Globus pallidus (tissue), 1 donor: ENCODE measurements at regions not wholly inside any gene's neighbourhood (a gene's known extent, or its start where the extent isn't known, plus 50 kb on each side); places are given as distances from the start of the nearest gene placed in this dataset.

ENCODE experiments used
- DNase-seq: peaks from one replicate; pipeline ENCODE4 v3.0.0-alpha.2; 2015; ENCODE audit warnings: low spot score

DNA sequence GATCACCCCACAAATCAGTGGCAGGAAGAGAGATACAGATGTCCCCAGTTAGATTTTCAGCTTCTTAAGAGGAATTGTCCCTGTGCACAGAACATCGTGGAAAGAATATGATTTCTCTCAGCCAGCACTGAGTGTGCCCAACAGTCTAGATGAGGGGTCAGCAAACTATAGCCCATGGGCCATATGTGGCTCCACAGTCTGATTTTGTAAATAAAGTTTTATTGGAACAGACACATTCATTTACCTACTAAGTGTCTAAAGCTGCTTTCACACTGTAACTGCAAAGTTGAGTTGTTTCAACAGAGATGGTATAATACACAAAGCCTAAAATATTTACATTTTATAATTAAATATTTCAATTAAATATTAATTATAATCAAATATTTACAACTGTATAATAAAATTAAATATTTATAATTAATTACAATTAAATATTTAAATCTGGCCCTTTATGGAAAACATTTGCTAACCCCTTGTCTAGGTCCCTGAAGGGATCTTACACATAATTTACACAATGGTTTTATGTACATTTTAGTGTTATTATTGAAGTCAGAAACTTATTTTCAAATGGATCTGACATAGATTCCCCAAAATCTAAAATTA lies 407.6 kb downstream of the PTPRU start:
- DNase-seq: no peak

DNA sequence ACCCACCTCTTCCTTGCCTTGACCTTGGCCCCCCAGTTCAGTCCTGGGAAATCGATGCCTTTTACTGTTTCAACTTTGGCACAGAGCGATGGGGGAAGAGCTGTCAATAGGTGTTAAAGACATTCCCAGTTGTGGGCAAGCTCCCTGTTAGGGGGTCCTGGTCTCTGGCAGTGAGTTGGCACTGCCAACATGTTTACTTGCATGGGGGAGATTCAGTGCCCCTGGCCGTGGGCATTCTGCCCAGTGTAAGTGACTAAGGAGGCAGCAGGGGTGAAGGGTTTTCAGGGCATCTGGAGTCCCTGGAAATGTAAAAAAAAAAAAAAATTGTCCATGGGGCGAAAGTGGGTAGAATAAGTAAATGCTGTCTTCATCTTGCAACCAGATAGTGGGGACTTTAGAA lies 407.0 kb downstream of the PTPRU start:
- no peak for DNase-seq

DNA sequence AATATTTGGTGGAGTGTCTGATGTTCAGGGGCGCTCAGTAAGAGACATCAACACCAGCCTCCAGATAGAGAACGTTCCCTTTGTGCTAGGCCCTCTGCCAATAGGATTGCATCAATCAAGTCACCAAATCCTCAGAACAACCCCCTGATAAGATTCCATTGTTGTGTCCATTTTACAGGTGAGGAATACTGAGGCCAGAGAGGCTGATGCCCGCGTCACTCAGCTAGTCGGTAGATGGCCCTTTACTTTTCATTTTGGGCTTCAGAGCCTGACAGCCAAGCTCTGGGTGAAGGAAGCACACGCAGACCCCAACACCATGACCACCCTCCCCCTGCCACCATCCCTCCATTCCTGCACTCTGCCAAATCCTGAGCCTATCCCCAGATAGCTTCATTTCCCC lies 406.2 kb downstream of the PTPRU start:
- DNase-seq: no peak

DNA sequence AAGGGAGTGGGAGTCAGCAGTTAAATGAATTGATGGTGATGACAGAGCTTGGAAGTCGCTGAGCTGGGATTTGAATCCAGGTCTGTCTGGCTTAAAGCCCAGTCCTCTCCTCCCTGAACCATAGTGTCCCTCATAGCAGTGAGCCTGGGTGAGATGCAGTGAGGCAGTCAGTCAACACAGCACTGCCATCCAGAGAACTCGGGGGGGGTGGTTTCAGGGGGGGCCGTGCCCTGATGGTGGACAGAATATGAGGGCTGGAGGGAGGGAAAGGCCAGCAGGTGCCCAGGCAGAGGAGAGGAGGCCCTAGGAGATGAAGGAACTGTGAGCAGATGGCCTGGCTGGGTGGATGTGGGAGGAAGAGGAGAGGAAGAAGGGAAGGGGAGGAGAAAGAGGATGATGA lies 405.6 kb downstream of the PTPRU start:
- no peak for DNase-seq

DNA sequence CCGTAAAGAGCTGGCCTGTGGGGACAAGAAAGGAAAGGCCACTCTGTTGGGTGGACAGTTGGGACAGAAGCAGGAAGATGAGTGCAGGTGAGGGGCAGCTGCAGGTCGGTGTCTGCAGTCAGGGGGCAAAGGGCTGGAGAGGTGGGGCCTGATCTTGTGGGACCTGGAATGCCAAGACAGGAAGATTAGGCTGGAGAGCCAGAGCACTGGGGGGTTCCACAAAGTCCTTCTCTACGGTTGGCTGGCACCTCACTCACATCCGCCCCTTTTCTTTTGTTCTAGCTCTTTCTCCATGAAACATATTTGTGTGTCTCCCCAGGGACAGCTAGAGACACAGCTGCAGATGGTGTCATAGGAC lies 404.1 kb downstream of the PTPRU start:
- no peak for DNase-seq

DNA sequence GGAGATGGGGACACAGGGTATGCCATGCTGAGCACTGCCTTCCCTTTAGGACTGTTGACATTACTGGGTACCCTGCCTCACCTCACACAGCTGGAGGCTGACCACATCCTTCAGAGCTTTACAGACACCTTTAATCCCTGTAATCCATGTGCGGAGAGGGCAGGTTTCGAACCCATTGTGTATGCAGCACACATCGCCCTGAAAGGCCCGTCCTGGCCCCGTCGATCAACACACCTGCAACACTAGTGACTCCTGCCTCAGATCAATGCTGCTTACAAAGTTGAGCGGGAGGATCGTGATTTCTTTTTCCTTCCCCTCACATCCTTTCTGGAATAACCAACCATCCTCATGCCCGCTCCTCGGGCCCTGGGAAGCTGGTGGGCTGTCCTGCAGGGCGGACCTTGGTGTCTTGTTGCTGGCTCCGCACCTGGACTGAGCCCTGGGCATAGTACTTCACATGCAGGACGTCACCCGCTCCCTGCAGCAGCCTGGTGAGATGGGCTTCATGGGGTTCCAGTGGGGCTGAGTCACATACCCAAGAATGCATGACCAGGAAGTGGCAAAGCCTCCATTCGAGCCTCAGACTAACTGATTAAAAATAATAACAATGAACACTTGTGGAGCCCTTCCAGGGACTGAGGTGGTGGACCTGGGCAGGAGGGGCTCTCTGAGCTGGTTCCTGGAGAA lies 403.6 kb downstream of the PTPRU start:
- DNase-seq: no peak

DNA sequence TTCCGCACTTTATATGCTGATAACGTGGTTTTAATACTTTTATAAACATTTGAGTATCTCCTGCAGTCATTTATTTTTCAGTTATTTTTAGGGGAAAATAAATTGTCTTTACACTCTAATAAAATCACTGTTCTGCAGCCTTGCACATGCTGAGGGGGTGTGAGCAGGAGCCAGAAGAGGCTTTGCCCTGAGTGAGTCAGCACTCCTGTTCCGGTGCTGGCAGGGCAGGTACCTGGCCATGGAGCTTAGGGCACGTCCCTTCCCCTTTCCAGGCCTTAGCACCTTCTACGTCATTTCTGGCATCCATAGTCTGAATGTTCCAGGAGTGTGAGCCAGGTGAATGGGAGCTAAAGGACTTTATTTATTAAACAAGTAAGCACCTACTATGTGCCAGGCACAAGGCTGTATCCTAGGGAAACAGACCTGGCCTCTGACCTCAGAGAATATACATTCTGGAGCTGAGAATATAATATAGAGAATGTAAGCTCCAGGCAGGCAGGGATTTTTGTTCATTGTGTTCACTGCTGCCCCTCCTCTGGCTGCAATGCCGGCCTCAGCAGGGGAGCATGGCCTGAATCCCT lies 402.9 kb downstream of the PTPRU start:
- no peak for DNase-seq

DNA sequence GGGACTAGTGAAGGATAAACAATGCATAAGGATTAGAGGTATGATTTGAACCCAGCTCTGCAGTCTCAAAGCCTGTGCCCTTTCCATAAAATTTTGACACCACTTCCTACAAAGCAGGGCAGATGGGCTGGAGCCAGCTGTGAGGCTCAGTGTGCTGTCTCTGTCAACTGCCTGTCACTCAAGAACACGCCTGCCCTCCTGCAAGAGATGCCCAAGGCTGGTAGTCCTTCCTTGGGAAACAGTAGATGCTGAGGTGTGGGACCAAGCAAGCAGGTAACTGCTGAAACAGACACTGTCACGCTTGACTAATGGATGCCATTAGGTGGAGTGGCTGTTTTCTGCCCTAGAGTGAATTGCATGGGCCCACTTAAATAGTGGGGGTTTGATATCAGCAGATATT lies 402.0 kb downstream of the PTPRU start:
- DNase-seq: no peak

DNA sequence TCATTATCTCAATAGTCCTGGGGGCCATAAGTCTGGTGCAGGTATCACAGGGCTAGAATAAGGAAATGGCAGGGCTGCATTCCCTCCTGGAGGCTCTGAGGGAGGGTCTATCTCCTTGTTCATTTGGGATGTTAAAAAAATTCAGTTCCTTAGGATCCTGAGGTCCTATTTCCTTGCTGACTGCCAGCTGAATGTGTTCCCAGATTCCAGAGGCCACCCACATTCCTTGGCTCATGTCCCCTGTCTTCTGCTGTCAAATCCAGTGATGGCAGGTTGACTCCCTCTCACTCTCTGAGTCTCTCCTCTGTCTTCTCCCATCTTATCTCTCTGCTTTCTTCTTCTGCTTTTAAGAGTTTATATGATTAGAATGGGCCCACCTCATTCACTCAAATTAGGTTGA lies 400.6 kb downstream of the PTPRU start:
- no peak for DNase-seq

DNA sequence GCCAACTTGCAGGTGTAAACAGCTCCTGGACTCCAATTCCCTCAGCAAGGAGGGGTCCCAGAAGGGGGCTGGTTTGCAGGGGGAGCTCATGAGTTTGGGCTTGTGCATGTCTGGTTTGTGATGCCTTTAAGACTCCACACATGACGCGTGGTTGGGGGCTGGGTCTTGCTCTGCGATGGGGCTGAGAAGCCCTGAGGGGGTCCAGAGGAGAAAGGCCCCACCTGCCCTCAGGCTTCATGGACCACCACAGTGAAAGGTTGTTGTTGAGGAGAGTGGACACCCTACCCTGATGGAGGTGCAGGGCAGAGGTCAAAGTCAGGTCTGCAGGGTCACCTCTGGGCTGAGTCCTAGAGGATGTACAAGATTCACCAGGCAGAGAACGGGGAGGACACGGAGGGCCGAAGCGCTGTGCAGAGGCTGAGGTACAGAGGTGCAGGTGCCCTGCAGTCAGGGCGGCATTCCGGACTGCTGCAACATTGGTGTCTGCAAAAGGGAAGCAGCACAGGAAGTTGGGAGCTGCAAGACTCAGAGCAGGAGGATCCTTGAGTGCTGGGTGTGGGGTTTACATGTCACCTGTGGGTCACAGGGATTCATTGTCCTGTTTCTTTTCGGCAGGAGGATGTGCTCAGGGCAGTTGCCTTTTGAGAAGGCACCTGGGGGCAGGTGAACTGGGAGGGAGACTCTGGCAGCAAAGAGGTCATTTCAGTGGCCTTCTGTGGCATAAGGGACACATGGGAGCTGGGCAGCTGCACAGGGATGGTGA lies 399.4 kb downstream of the PTPRU start:
- DNase-seq: no peak

DNA sequence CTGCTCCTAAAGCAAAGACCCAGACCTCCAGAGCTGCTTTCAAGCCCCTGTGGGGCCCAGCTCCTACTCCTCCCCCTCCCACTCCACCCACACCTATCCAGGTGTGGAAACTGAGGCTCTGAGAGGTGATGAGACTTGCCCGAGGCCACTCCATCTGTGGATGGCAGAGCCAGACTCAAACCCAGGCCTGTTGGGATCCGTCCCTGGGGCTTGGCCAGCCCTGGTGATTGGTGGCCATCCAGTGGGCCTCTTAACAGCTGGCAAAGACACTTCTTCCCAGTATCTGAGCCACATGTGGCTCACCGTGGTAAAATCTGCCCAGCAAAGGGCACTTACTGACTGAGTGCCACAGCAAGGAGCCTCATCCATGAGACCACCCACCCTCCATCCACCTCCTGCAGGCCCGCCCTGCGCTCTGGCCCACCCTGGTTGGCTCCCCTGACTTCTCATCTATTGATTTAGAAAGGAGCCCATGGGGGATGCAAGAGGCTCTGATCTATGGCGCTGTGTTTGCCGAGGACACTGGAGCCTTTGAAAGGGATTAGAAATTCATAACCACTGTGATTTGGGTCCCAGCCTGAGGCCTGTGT lies 398.5 kb downstream of the PTPRU start:
- DNase-seq: no peak

DNA sequence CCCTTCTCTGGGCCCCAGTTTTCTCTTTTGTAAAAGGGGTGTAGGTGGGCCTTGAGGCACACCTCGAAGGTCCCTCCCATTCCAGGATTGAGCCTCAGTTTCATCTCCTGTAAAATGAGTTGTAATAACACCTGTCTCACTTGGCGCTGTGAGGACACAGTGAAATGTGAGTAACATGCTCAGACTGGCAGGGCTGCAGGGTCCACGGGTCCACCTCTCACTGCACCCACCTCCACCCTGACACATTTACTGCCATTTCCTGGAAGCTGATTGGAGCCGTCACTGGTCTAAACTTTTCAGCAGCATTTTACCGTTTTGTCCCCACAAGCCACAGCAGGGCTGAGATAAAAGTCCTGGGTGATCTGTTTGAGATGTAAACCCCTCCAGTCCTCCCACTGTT lies 398.0 kb downstream of the PTPRU start:
- DNase-seq: no peak

DNA sequence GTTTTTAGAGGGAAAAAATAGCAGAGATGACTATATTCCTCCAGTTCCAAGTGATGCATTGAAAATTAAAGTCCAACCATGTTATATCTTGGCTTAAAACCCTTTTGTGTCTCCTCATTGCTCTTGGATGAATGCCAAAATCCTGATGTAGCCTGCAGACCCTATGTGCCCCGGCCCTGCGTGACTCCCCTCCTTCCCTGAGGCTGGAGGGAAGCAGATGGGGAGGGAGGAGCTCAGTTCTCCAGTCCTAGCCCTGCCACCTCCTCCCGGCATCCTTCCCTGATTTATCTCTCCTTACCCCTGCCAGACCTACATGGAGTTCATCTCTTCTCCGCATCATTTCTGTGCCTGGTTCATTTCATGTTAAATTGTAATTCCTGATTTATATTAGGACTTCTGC lies 397.4 kb downstream of the PTPRU start:
- DNase-seq: no peak

DNA sequence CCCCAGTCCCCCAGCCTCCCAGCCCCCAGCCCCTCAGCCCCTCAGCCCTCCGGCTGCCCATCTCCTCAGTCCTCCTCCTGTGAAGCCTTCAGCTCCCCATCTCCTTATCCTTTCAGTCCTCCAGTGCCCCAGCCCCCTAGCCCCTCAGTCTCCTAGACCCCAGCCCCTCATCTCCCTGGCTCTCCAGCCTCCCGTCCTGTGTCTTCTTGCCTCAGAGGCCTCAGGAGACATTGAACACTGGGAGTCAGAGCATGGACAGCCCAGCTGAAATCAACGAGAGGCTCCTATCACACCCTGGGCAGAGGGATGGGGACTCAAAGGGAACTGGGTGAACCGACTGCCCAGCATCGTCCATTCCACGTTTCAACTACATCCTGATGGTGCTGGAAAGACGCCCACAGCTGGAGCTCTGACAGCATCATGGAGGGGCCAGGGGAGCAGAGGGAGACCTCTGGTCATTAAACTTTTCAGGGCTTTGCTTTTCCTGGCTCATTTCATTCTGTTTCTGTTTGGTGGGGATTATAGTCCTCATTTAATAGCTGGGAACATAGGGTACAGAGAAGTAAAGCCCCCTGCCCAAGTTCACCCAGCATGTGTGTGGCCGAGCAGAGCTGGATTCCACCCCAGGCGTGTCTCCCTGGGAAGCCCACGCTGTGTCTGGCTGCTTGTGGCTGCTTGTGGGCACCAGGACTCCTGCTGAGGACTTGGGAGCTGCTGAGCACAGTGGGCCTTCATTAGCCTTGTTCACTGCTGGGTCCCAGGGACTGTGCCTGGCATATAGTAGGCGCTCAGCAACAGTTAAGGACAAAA lies 396.7 kb downstream of the PTPRU start:
- no peak for DNase-seq

DNA sequence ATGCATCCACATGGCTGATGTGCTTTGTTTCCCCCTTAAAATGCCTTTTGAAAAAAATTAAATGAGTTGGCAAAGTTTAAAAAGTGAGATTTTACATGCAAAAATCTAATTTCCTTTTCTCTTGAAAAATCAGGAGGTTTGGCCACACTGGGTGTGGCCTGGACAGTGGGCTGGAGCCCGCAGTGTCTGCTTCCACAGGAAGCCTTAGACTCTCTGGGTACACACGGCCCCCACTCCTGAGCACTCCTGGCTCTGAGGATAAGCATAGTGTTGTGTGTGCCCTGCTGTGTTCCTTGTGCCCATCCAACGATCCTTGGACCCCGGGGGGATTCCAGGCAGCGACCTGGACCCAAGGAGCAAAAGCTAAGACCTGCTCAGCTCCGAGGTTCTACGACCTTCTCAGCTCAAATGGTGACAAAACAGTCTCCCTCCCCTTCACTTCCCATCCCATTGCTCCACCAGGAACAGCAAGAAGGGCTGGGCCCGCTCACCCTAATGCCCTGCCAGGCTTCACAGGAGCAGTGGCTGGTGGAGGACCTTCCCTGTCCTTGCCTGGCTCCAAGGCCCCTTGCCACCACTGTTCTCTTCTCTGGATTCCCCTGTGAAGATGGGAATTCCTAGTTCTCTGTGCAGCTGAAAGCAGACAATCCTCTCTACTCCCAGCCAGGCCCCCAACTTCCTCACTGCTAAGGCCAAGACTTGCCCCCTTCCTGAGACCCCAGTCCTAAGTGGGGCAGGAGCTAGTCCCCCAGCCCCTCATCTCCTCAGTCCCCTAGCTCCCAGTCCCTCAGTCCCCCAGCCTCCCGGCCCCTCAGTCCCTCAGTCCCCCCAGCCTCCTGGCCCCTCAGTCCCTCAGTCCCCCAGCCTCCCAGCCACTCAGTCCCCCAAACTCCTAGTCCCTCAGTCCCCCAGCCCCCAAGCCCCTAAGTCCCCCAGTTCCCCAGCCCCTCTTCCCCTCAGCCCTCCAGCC lies 395.8 kb downstream of the PTPRU start:
- DNase-seq: no peak

DNA sequence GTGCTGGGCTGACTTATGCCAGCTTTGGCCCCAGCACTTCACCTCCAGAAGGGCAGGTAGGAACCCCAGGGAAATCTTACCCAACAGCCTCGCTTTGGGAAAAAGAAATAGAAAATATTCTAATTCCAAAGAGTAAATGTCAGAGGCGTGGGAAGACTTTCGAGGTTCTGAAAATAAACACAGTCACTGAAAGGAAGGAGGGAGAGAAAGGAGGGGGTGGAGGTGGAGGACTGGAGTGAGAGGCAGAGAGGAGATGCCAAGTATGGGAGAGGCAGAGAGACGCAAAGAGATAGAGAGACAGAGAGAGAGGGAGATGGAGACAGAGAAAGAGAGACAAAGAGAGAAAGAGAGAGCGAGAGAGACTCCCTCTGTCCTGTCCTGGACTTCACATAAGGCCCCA lies 395.0 kb downstream of the PTPRU start:
- no peak for DNase-seq

DNA sequence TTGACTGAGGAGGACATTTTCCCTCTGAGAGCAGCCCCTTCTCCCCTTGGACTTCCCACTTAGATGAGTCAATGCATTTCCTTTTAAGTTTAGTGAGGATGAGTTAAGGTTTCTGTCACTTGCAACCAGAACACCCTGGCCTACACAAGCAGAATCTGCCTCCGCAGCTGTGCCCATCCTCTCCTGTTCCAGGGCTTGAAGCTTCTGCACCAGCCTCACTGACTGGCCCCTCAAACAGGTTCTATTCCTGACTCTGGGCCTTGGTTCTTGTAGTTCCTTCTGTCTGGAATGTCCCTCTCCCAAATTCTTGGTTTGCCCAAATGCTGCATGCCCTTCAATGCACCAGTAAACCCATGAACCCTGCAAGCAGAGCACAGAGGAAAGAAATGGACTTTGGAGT lies 394.4 kb downstream of the PTPRU start:
- no peak for DNase-seq

DNA sequence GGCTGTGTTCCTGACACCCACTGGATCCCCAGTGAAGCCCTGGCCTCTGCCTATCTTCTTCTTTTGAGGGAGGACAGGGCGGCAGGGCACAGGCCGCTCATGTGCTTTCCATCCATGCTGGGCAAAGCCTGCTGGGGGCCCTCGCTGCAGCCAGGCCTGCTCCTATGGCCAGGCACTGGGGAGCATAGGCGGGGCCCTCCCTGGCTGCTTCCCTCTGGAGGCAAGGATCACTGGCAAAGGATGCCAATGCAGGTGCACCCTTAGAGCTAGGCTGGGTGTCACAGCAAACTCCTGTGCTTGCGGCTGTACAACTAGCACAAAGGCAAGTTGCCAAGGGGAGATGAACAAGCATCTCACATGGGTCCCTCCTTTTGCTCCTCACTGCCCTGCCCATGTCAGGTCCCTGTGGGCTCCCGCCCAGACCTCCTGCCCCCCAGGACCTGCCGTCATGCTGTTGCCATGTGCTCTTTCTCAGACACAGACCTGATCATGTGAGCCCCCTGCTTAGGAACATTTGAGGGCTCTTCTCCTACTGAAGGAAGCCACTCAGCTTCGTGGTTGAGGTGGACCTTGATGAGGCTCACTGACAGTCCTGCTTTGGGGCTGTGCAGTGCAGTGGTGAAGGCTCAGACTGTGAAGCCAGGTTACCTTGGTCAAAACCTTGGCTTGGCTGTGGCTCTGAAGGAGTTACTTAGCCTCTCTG lies 393.6 kb downstream of the PTPRU start:
- DNase-seq: no peak

DNA sequence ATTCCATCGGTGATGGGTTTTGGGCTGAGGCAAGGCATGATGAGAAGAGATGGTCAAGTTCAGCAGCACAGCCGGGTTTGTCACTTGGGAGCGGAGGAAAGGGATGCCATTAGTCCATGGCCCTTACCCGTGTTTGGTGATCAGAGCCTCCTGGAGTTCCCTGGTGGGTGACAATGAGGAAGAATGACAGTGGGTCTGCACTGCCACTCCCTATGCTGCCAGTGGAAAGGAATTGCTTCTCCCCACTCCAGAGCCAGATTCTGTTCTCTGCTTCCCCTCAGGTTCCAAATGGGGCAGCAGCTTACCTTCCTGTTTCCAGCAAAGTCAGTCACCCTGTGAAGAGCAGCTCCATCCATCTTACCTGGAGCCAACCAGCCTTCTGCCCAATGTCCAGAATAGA lies 393.1 kb downstream of the PTPRU start:
- no peak for DNase-seq

DNA sequence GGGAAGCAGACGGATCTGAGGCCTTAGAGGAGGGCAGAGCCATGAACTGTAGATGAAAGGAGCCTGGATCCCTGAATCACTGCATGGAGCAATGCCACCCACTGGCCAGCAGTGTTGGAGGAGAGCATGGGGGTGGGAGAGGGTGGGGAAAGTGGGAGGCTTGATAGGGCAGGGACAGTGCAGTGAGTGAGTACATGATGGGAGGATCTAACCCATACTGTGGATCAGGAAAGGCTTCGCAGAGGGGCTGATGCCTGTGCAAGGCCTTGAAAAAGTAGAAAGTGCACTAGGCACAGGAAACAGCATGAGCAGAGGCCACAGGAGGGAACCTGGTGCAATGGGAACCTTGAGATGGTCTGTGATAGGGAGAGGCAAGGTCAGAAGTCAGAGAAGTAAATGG lies 391.9 kb downstream of the PTPRU start:
- no peak for DNase-seq
